K562 (cell line): ENCODE measurements at regions not wholly inside any gene's neighbourhood (a gene's known extent, or its start where the extent isn't known, plus 50 kb on each side); places are given as distances from the start of the nearest gene placed in this dataset.

Experiments
- ATAC-seq: fragments of 200-7000 bp; cut with Tn5 transposase; 3 replicates; pipeline ENCODE4 v1.9.1; 2020; ENCODE audit warnings: moderate library complexity
- BruUV-seq: library from RNA; stranded (reverse); fragments of 400-500 nt; replicated peaks from 2 replicates; lab custom pipeline; 2021; lab: Mats Ljungman, UMichigan
- CTCF ChIA-PET: fragments of 300-600 bp; formaldehyde crosslinking; extraction: SDS; loops from one replicate; lab custom pipeline; 2021; ENCODE audit warnings: low intra/inter-chr PET ratio; lab: Yijun Ruan, JAX
- POLR2A ChIA-PET: fragments of 300-600, 350-650 bp; sonication (Branson Sonifier 250); formaldehyde crosslinking; extraction: SDS; loops from one replicate; lab custom pipeline; 2021; ENCODE audit warnings: antibody characterized with exemption, inconsistent platforms; lab: Yijun Ruan, JAX
- DNase-seq, 4 experiments: peaks; one replicate each; pipeline versions ENCODE4 v3.0.0 to v3.0.0-alpha.2; 2011 to 2018; ENCODE audit warnings: low spot score in 3 of 4, mixed read lengths in 3 of 4; ENCODE audit errors: extremely low read depth in 1 of 4
- FAIRE-seq: peaks from 2 replicates; lab custom pipeline; 2011; peaks lifted over from hg19 to GRCh38; lab: Jason Lieb, UNC
- H2AFZ ChIP-seq: 2 replicates; pipeline ENCODE4 v1.6.0; 2011; ENCODE audit warnings: low read depth, low read length, control low read depth, inconsistent platforms
- H3K27ac ChIP-seq: fragments of 200-600 bp; 3 replicates; pipeline ENCODE4 v1.8.0; 2011; ENCODE audit warnings: low read depth, mild to moderate bottlenecking, control low read depth, inconsistent platforms, low read length, moderate library complexity, mixed read lengths; ENCODE audit errors: extremely low read depth
- H3K27me3 ChIP-seq, 2 experiments: fragments of 300-600 bp in 1 of 2; 2 replicates in 1 of 2; 3 replicates in 1 of 2; pipeline versions ENCODE4 v1.6.0 to v1.8.0; 2011; ENCODE audit warnings: inconsistent platforms in 2 of 2, low read length in 2 of 2, mild to moderate bottlenecking in 1 of 2, mixed read lengths in 1 of 2, moderate library complexity in 1 of 2; ENCODE audit not compliant: control insufficient read depth in 2 of 2, insufficient read depth in 2 of 2
- H3K36me3 ChIP-seq: fragments of 300-600 bp; 3 replicates; pipeline ENCODE4 v1.8.0; 2011; ENCODE audit warnings: mild to moderate bottlenecking, low read length, inconsistent platforms; ENCODE audit not compliant: control insufficient read depth, insufficient read depth
- H3K4me1 ChIP-seq, 2 experiments: fragments of 200-600 bp in 1 of 2; replicated peaks in 1 of 2; 2 replicates in 1 of 2; 3 replicates in 1 of 2; pipeline versions ENCODE4 v1.5.1 to v1.8.0; 2011; ENCODE audit warnings: inconsistent platforms in 2 of 2, low read length in 2 of 2, mild to moderate bottlenecking in 1 of 2, mixed read lengths in 1 of 2, moderate library complexity in 1 of 2; ENCODE audit not compliant: control insufficient read depth in 2 of 2, insufficient read depth in 2 of 2
- H3K4me2 ChIP-seq: 2 replicates; pipeline ENCODE4 v1.6.1; 2011; ENCODE audit warnings: low read length, control low read depth, inconsistent platforms, mixed read lengths; ENCODE audit not compliant: insufficient read depth
- H3K4me3 ChIP-seq: fragments of 200-600 bp; sonication (generic), shearing (Covaris generic); 2 replicates; pipeline ENCODE4 v1.5.1; 2016; ENCODE audit warnings: control low read depth, inconsistent platforms
- H3K79me2 ChIP-seq: fragments of 200-600 bp; 3 replicates; pipeline ENCODE4 v1.8.0; 2011; ENCODE audit warnings: low read length, inconsistent platforms; ENCODE audit not compliant: control insufficient read depth, insufficient read depth
- H3K9ac ChIP-seq, 2 experiments: 2 replicates each; pipeline versions ENCODE4 v1.6.0 to v1.6.1; 2011; ENCODE audit warnings: low read depth in 2 of 2, low read length in 2 of 2, control low read depth in 1 of 2, inconsistent platforms in 1 of 2, mild to moderate bottlenecking in 1 of 2, mixed read lengths in 1 of 2; ENCODE audit not compliant: insufficient read depth in 1 of 2
- H3K9me1 ChIP-seq: one replicate; pipeline ENCODE4 v1.6.0; 2011; ENCODE audit warnings: inconsistent platforms, mild to moderate bottlenecking, low read length, moderate library complexity; ENCODE audit not compliant: control insufficient read depth, insufficient read depth
- H3K9me3 ChIP-seq: replicated peaks from 2 replicates; pipeline ENCODE4 v1.5.1; 2011; ENCODE audit warnings: low read depth, low read length, inconsistent platforms; ENCODE audit not compliant: control insufficient read depth, insufficient read depth
- H4K20me1 ChIP-seq: replicated peaks from 2 replicates; pipeline ENCODE4 v1.6.1; 2011; ENCODE audit warnings: low read length, inconsistent platforms, mixed read lengths; ENCODE audit not compliant: control insufficient read depth, insufficient read depth
- ADNP ChIP-seq: fragments of 200-800 bp; sonication (Bioruptor generic); IDR thresholded peaks from 2 replicates; pipeline ENCODE4 v1.6.1; 2016; ENCODE audit warnings: missing genetic modification characterization, missing compliant biosample characterization
- BRD9 ChIP-seq: fragments of 450-650 bp; IDR thresholded peaks from 2 replicates; pipeline ENCODE4 v1.6.1; 2018; ENCODE audit warnings: low read depth; ENCODE audit not compliant: partially characterized antibody
- BRF2 ChIP-seq: IDR thresholded peaks from 3 replicates; pipeline ENCODE4 v1.6.1; 2011; ENCODE audit warnings: borderline replicate concordance, mild to moderate bottlenecking; ENCODE audit not compliant: insufficient read length, insufficient read depth
- CBFB ChIP-seq: sonication (generic); formaldehyde crosslinking; IDR thresholded peaks from 2 replicates; pipeline ENCODE4 v1.4.0; 2020; ENCODE audit warnings: mild to moderate bottlenecking, missing genetic modification reagents
- E2F4 ChIP-seq: sonication (generic); formaldehyde crosslinking; IDR thresholded peaks from 2 replicates; pipeline ENCODE4 v1.8.0; 2022; ENCODE audit warnings: mild to moderate bottlenecking, low read depth, missing genetic modification reagents
- HDAC6 ChIP-seq: IDR thresholded peaks from 2 replicates; pipeline ENCODE4 v1.6.1; 2012; ENCODE audit warnings: low read depth, mild to moderate bottlenecking, control low read depth, inconsistent platforms, low read length, moderate library complexity
- HMG20B ChIP-seq: fragments of 250-450 bp; sonication (Bioruptor Pico); IDR thresholded peaks from 2 replicates; pipeline ENCODE4 v1.5.0; 2021; ENCODE audit warnings: mild to moderate bottlenecking
- KDM1A ChIP-seq, 2 experiments: fragments of 450-650 bp; IDR thresholded peaks; 2 replicates each; pipeline ENCODE4 v1.6.1; 2016; ENCODE audit warnings: mild to moderate bottlenecking in 2 of 2
- NCOA2 ChIP-seq, 2 experiments: fragments of 450-650 bp; IDR thresholded peaks; 2 replicates each; pipeline ENCODE4 v1.6.1; 2018; ENCODE audit warnings: mild to moderate bottlenecking in 2 of 2, moderate library complexity in 1 of 2; ENCODE audit not compliant: partially characterized antibody in 2 of 2
- SMAD2 ChIP-seq: fragments of 150-350 bp; IDR thresholded peaks from 2 replicates; pipeline ENCODE4 v1.6.1; 2014; ENCODE audit warnings: low read depth, mild to moderate bottlenecking, low read length
- TFAM ChIP-seq: fragments of 250-450 bp; sonication (Bioruptor Pico); conservative IDR thresholded peaks from 2 replicates; pipeline ENCODE4 v1.5.0; 2021; ENCODE audit warnings: mild to moderate bottlenecking, moderate library complexity
- ZNF224 ChIP-seq: sonication (generic); formaldehyde crosslinking; IDR thresholded peaks from 2 replicates; pipeline ENCODE4 v1.8.0; 2022; ENCODE audit warnings: mild to moderate bottlenecking, missing genetic modification reagents
- ZNF609 ChIP-seq: sonication (generic); formaldehyde crosslinking; IDR thresholded peaks from 2 replicates; pipeline ENCODE4 v1.8.1; 2023; ENCODE audit warnings: missing genetic modification reagents, mild to moderate bottlenecking, borderline replicate concordance
- ZNF785 ChIP-seq: fragments of 250-450 bp; sonication (Bioruptor Pico); IDR thresholded peaks from 2 replicates; pipeline ENCODE4 v1.4.0; 2020; ENCODE audit warnings: mild to moderate bottlenecking
- WGBS: fragments of 100-300 bp; shearing (Covaris generic); methylation state at CpG from one replicate; pipeline ENCODE4 v1.1.6; 2016; ENCODE audit warnings: low coverage, mixed read lengths; ENCODE audit not compliant: insufficient coverage; ENCODE audit errors: missing lambda C conversion rate; 5-methylcytosine and 5-hydroxymethylcytosine counted together
- in situ Hi-C: fragments of 300-500 bp; cut with MboI; formaldehyde crosslinking; loops from 4 replicates; pipeline ENCODE4 v1.15.0; 2018; ENCODE audit warnings: inconsistent platforms, mixed read lengths
- intact Hi-C: fragments of 100-400 bp; cut with micrococcal nuclease; formaldehyde crosslinking; loops from 2 replicates; pipeline ENCODE4 v1.14.2; 2022

- ATAC-seq = no peak
- in situ Hi-C loops = no loop called here
- ChIA-PET CTCF (no interaction called here), POLR2A (no interaction called here)
- Histone ChIP-seq H3K9me1 (no peaks in the 10 kb centered on the region), H3K4me2 (no peak overlapping the region), H3K79me2 (no peaks in the 10 kb centered on the region), H3K9ac (no peak overlapping the region), H3K27ac (no peak overlapping the region), H2AFZ (no peak overlapping the region), H3K27me3 (no peaks in the 10 kb centered on the region), H3K4me1 (no peaks in the 10 kb centered on the region), H3K36me3 (no peaks in the 10 kb centered on the region), H3K9me3 (no peaks in the 10 kb centered on the region; the same call in 1 of the 2 replicates), H4K20me1 (no peaks in the 10 kb centered on the region), H3K4me3 (no peak overlapping the region)
- no peak for FAIRE-seq
- BruUV-seq = no TSS peak
- no peak for DNase-seq
- 4% methylated on average over 2 of the region's 3 CpGs for WGBS
- intact Hi-C loops = no loop called here
- TF ChIP-seq BRD9 (no peak), ZNF785 (CRISPR knock-in tag) (no peak), HMG20B (CRISPR knock-in tag) (no peak), ZNF224 (no peak), HDAC6 (no peak), BRF2 (no peak), SMAD2 (no peak), CBFB (no peak), KDM1A (IDR thresholded peaks at IDR 0.05) (no peak), NCOA2 (IDR thresholded peaks at IDR 0.05; ENCODE audit: partially characterized antibody in 2 of 2) (no peak), ZNF609 (CRISPR knock-in tag) (no peak), TFAM (no peak), E2F4 (no peak), ADNP (tag) (no peak)
Measured at GRCh38 chr6:22638320-22638719, 69.0 kb downstream of the HDGFL1 start.
